Nephron (organoid): ENCODE measurements at regions not wholly inside any gene's neighbourhood (a gene's known extent, or its start where the extent isn't known, plus 50 kb on each side); places are given as distances from the start of the nearest gene placed in this dataset.

Source experiments
- H3K27ac Mint-ChIP-seq, 3 experiments: 2 replicates each; pipeline ENCODE4 v1.8.0; 2020; ENCODE audit warnings: mixed read lengths in 3 of 3, mild to moderate bottlenecking in 2 of 3, moderate library complexity in 1 of 3
- H3K27me3 Mint-ChIP-seq: 2 replicates; pipeline ENCODE4 v1.8.0; 2021; ENCODE audit warnings: low read depth, mild to moderate bottlenecking, moderate library complexity, mixed read lengths
- H3K36me3 Mint-ChIP-seq: 2 replicates; pipeline ENCODE4 v1.8.0; 2020; ENCODE audit warnings: low read depth, mixed read lengths
- H3K4me1 Mint-ChIP-seq: 2 replicates; pipeline ENCODE4 v1.8.0; 2020; ENCODE audit warnings: mixed read lengths
- H3K4me3 Mint-ChIP-seq, 3 experiments: 2 replicates each; pipeline ENCODE4 v1.8.0; 2020; ENCODE audit warnings: mild to moderate bottlenecking in 3 of 3, mixed read lengths in 3 of 3, moderate library complexity in 2 of 3
- H3K9me3 Mint-ChIP-seq: 2 replicates; pipeline ENCODE4 v1.8.0; 2020; ENCODE audit warnings: mixed read lengths
- TF ChIP-seq, protein P1 (sequence below), 3 experiments: fragments of 200-600 bp; sonication (generic); IDR thresholded peaks; one replicate each; pipeline ENCODE4 v1.5.0; 2021; ENCODE audit warnings: antibody characterized with exemption in 3 of 3; ENCODE audit not compliant: unreplicated experiment in 3 of 3

DNA sequence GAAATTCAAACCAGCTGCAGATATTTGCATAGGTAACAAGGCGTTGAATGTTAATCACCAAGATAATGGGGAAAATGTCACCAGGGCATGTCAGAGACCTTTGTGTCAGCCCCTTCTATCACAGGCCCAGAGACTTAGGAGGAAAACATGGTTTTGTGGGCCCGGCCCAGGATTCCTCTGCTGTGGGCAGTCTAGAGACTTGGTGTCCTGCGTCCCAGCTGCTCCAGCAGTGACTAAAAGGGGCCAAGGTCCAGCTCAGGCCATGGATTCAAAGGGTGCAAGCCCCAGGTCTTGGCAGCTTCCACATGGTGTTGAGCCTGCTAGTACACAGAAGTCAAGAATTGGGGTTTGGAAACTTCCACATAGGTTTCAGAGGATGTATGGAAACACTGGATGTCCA, 147.5 kb upstream of the ZWINT start:
- Mint-ChIP-seq H3K9me3 (peaks cover 7% of the 10 kb centered on the region), H3K4me1 (no peaks in the 10 kb centered on the region), H3K4me3 (no peak overlapping the region), H3K27me3 (no peaks in the 10 kb centered on the region), H3K27ac (no peak overlapping the region), H3K36me3 (no peaks in the 10 kb centered on the region)
- TF ChIP-seq, protein P1, sequence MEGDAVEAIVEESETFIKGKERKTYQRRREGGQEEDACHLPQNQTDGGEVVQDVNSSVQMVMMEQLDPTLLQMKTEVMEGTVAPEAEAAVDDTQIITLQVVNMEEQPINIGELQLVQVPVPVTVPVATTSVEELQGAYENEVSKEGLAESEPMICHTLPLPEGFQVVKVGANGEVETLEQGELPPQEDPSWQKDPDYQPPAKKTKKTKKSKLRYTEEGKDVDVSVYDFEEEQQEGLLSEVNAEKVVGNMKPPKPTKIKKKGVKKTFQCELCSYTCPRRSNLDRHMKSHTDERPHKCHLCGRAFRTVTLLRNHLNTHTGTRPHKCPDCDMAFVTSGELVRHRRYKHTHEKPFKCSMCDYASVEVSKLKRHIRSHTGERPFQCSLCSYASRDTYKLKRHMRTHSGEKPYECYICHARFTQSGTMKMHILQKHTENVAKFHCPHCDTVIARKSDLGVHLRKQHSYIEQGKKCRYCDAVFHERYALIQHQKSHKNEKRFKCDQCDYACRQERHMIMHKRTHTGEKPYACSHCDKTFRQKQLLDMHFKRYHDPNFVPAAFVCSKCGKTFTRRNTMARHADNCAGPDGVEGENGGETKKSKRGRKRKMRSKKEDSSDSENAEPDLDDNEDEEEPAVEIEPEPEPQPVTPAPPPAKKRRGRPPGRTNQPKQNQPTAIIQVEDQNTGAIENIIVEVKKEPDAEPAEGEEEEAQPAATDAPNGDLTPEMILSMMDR (IDR thresholded peaks at IDR 0.05; ENCODE audit: unreplicated experiment in 3 of 3) = no peak

DNA sequence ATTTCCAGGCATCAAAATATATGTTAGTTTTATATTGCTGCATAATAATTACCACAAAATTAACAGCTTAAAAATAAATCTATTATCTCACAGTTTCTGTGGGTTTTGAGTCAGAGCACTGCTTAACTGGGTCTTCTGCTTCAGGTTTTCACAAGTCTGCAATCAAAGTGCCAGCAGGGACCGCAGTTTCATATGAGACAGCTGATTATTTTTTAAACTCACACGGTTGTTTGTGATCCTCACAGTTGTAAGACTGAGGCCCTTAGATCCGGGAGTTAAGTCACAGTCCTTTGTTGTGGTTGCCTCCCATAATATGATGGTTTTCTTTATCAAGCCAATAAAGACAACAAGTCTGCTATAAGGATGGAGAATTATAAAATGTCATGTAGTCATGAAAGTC, 146.0 kb upstream of the ZWINT start:
- no peaks in the 10 kb centered on the region for H3K36me3 Mint-ChIP-seq
- H3K9me3 Mint-ChIP-seq = peaks cover 7% of the 10 kb centered on the region
- H3K4me1 Mint-ChIP-seq = no peaks in the 10 kb centered on the region
- H3K27ac Mint-ChIP-seq = no peak overlapping the region
- no peak overlapping the region for H3K4me3 Mint-ChIP-seq
- TF ChIP-seq, protein P1 (IDR thresholded peaks at IDR 0.05; ENCODE audit: unreplicated experiment in 3 of 3) = no peak
- H3K27me3 Mint-ChIP-seq = no peaks in the 10 kb centered on the region

DNA sequence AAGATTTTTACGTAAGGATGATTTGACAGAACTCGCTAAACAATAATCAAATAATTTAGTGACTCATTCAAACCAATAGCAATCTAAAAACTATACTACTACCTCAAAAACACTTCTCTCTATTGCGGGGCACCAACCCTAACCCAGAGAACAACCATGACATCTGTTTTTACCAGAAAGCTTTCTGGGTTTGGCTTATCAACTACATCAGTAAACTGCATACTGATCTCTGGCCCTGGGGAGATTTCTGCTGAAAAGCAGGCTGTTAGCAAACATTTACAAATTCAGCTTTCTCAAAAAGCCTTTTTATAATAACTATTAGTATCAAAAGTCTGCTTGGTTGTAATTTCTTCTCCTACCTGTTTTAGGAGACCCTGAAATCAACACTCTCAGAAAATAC, 144.5 kb upstream of the ZWINT start:
- Mint-ChIP-seq H3K4me3 (no peak overlapping the region), H3K9me3 (peaks cover 7% of the 10 kb centered on the region), H3K36me3 (no peaks in the 10 kb centered on the region), H3K27me3 (no peaks in the 10 kb centered on the region), H3K27ac (no peak overlapping the region), H3K4me1 (no peaks in the 10 kb centered on the region)
- TF ChIP-seq, protein P1 (IDR thresholded peaks at IDR 0.05; ENCODE audit: unreplicated experiment in 3 of 3) = no peak

DNA sequence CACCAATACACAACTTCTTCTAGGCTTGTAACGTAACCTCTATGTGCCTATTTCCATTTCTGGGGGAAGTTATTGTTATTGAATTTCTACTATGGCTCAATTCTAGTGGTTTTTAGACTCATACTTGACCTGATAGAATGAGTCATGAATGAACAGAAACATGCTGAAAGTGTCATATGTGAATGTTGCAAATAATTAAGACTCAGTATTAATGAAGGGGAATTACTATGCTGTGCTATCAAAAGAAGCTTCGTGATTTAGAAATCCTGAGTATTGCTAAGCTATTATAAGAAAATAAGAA, 135.1 kb upstream of the ZWINT start:
- Mint-ChIP-seq H3K36me3 (no peaks in the 10 kb centered on the region), H3K9me3 (no peaks in the 10 kb centered on the region), H3K4me1 (no peaks in the 10 kb centered on the region), H3K27me3 (no peaks in the 10 kb centered on the region), H3K27ac (no peak overlapping the region), H3K4me3 (no peak overlapping the region)
- TF ChIP-seq, protein P1 (IDR thresholded peaks at IDR 0.05; ENCODE audit: unreplicated experiment in 3 of 3) = no peak

DNA sequence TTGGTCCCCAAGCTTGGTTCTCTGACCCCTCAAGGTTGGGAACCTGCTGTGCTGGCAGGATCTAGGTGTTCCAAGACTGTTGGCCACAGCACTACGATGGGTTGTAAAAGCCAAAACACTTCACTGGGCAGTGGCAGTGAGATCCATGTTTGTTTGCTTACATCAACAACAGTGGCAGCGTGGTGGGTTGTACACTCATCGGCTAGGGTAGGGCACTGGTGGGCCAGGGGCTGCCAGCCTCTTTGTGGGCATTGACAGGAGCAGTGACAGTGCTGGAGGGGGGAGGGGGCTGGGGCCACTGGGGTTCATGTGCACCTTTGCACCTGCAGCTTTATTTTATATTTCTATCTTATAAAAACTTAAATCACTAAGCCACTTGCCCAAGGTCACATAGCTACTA, 126.7 kb upstream of the ZWINT start:
- no peaks in the 10 kb centered on the region for H3K27me3 Mint-ChIP-seq

DNA sequence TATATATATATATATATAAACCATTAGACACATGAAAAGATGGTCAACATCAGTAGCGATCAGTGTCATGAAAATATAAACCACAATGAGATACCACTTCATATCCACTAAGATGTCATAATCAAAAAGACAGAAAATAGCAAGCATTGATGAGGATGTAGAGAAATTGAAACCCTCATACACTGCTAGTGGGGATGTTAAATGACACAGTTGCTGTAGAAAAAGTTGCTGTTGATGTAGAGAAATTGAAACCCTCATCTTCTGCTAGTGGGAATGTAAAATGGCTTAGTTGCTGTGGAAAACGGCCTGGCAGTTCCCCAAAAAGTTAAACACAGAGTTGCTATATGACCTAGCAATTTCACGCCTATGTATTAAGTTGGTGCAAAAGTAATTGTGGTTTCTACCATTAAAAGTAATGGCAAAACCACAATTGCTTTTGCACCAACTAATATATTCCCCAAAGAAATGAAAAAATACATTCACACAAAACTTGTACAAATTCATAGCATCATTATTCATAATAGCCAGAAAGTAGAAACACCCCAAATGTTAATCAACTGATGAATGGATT, 120.5 kb upstream of the ZWINT start:
- Mint-ChIP-seq H3K36me3 (no peaks in the 10 kb centered on the region), H3K4me3 (no peak overlapping the region), H3K4me1 (no peaks in the 10 kb centered on the region), H3K27me3 (peaks cover 5% of the 10 kb centered on the region), H3K27ac (no peak overlapping the region), H3K9me3 (no peaks in the 10 kb centered on the region)
- TF ChIP-seq, protein P1 (IDR thresholded peaks at IDR 0.05; ENCODE audit: unreplicated experiment in 3 of 3) = no peak

More for the DNA sequence above, 126.7 kb upstream of the ZWINT start:
- Mint-ChIP-seq H3K4me1 (no peaks in the 10 kb centered on the region), H3K36me3 (no peaks in the 10 kb centered on the region), H3K9me3 (no peaks in the 10 kb centered on the region), H3K4me3 (no peak overlapping the region), H3K27ac (no peak overlapping the region)
- TF ChIP-seq, protein P1 (IDR thresholded peaks at IDR 0.05; ENCODE audit: unreplicated experiment in 3 of 3) = no peak
